22Rv1 (cell line): ENCODE measurements at regions not wholly inside any gene's neighbourhood (a gene's known extent, or its start where the extent isn't known, plus 50 kb on each side); places are given as distances from the start of the nearest gene placed in this dataset.

Source experiments
- ZFX ChIP-seq: fragments of 450-650 bp; IDR thresholded peaks from 2 replicates; pipeline ENCODE4 v1.6.1; 2017; ENCODE audit warnings: antibody characterized with exemption, borderline replicate concordance
- TF ChIP-seq, protein P1 (sequence below): fragments of 450-650 bp; IDR thresholded peaks from 2 replicates; pipeline ENCODE4 v1.5.1; 2017; ENCODE audit warnings: mild to moderate bottlenecking

DNA sequence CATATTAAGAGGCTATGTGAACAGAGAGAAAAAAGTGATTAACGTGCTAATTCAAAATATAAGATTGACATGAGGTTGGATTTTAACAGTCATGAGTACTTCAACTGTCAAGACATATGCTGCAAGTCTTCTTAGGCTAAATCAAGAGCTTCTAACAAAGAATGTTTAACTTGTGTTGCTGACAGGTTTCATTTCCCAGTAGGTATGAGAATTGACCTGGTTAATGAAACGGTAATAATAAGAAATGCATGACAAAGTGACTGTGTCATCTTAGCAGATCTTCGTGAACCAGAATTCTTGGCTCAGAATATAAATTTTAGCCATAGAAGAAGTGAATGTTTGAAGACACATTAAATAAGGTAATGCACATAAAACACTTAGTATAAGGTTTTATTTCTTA is 132.6 kb upstream of the PTGFR start:
- TF ChIP-seq, protein P1, sequence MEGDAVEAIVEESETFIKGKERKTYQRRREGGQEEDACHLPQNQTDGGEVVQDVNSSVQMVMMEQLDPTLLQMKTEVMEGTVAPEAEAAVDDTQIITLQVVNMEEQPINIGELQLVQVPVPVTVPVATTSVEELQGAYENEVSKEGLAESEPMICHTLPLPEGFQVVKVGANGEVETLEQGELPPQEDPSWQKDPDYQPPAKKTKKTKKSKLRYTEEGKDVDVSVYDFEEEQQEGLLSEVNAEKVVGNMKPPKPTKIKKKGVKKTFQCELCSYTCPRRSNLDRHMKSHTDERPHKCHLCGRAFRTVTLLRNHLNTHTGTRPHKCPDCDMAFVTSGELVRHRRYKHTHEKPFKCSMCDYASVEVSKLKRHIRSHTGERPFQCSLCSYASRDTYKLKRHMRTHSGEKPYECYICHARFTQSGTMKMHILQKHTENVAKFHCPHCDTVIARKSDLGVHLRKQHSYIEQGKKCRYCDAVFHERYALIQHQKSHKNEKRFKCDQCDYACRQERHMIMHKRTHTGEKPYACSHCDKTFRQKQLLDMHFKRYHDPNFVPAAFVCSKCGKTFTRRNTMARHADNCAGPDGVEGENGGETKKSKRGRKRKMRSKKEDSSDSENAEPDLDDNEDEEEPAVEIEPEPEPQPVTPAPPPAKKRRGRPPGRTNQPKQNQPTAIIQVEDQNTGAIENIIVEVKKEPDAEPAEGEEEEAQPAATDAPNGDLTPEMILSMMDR = no peak
- no peak for TF ChIP-seq ZFX
